Large intestine (tissue), 3 donors: ENCODE measurements at regions not wholly inside any gene's neighbourhood (a gene's known extent, or its start where the extent isn't known, plus 50 kb on each side); places are given as distances from the start of the nearest gene placed in this dataset.
"Not testable (repeated sequence)": the region's sequence is repeated elsewhere in the genome, so short reads cannot be mapped to it uniquely, and the experiment has no call there.

ENCODE experiments used
- DNase-seq, 2 donors: peaks; one replicate each; pipeline versions ENCODE4 v3.0.0 to v3.0.0-alpha.2; 2013
- H3K27ac ChIP-seq: one replicate; pipeline ENCODE4 v1.5.1; 2013; ENCODE audit warnings: low read length
- H3K27me3 ChIP-seq: 2 replicates; pipeline ENCODE4 v1.6.1; 2013; ENCODE audit warnings: low read length; ENCODE audit not compliant: control insufficient read depth, insufficient read depth
- H3K36me3 ChIP-seq: 2 replicates; pipeline ENCODE4 v1.6.1; 2013; ENCODE audit warnings: low read length; ENCODE audit not compliant: control insufficient read depth, insufficient read depth
- H3K4me1 ChIP-seq: one replicate; pipeline ENCODE4 v1.6.1; 2013; ENCODE audit warnings: low read length; ENCODE audit not compliant: control insufficient read depth, insufficient read depth
- H3K4me3 ChIP-seq: one replicate; pipeline ENCODE4 v1.5.1; 2013; ENCODE audit warnings: low read length
- H3K9me3 ChIP-seq: one replicate; pipeline ENCODE4 v1.6.1; 2013; ENCODE audit warnings: mild to moderate bottlenecking, low read depth, low read length, moderate library complexity; ENCODE audit not compliant: control insufficient read depth
- WGBS: methylation state at CpG from one replicate; pipeline ENCODE4 v1.1.5; 2013; ENCODE audit warnings: low lambda C conversion rate; ENCODE audit not compliant: insufficient coverage; 5-methylcytosine and 5-hydroxymethylcytosine counted together

- not testable (repeated sequence) for H3K27ac ChIP-seq, H3K9me3 ChIP-seq, H3K36me3 ChIP-seq, DNase-seq, H3K4me3 ChIP-seq, H3K27me3 ChIP-seq
- WGBS = no CpG with 5 or more reads among the region's 20 CpGs
- peaks cover 26% of the 10 kb centered on the region for H3K4me1 ChIP-seq
Observed at GRCh38 chr2:16235291-16235690, 294.9 kb downstream of the MYCN start.

GRCh38 chr2:16228951-16229350, 288.6 kb downstream of the MYCN start:
- Histone ChIP-seq H3K9me3 (no peaks in the 10 kb centered on the region), H3K4me3 (no peak overlapping the region), H3K27ac (no peak overlapping the region), H3K36me3 (no peaks in the 10 kb centered on the region), H3K27me3 (no peaks in the 10 kb centered on the region), H3K4me1 (no peaks in the 10 kb centered on the region)
- WGBS = 92% methylated on average over 2 of the region's 6 CpGs
- DNase-seq = no peak

GRCh38 chr2:16228471-16228870, 288.1 kb downstream of the MYCN start:
- H3K36me3 ChIP-seq = no peaks in the 10 kb centered on the region
- DNase-seq = no peak
- WGBS = no CpG with 5 or more reads among the region's 7 CpGs

GRCh38 chr2:16227811-16228462, 287.6 kb downstream of the MYCN start:
- DNase-seq = no peak
- Histone ChIP-seq H3K4me3 (no peak overlapping the region), H3K36me3 (no peaks in the 10 kb centered on the region), H3K9me3 (no peaks in the 10 kb centered on the region), H3K27ac (no peak overlapping the region), H3K27me3 (no peaks in the 10 kb centered on the region), H3K4me1 (no peaks in the 10 kb centered on the region)
- 91% methylated on average over 5 of the region's 17 CpGs for WGBS

More at GRCh38 chr2:16228471-16228870, 288.1 kb downstream of the MYCN start:
- H3K4me3 ChIP-seq = no peak overlapping the region
- H3K4me1 ChIP-seq = no peaks in the 10 kb centered on the region
- H3K27ac ChIP-seq = no peak overlapping the region
- no peaks in the 10 kb centered on the region for H3K27me3 ChIP-seq
- H3K9me3 ChIP-seq = no peaks in the 10 kb centered on the region

GRCh38 chr2:16226943-16227664, 286.8 kb downstream of the MYCN start:
- H3K27ac ChIP-seq = no peak overlapping the region
- no peaks in the 10 kb centered on the region for H3K36me3 ChIP-seq
- no CpG with 5 or more reads among the region's 21 CpGs for WGBS
- H3K4me3 ChIP-seq = no peak overlapping the region
- H3K9me3 ChIP-seq = no peaks in the 10 kb centered on the region
- no peaks in the 10 kb centered on the region for H3K27me3 ChIP-seq
- DNase-seq = no peak
- H3K4me1 ChIP-seq = no peaks in the 10 kb centered on the region

- no peak overlapping the region for H3K27ac ChIP-seq
- 92% methylated on average over 2 of the region's 3 CpGs for WGBS
- H3K36me3 ChIP-seq = no peaks in the 10 kb centered on the region
- no peaks in the 10 kb centered on the region for H3K9me3 ChIP-seq
- H3K27me3 ChIP-seq = no peaks in the 10 kb centered on the region
- H3K4me1 ChIP-seq = no peaks in the 10 kb centered on the region
- no peak for DNase-seq
- no peak overlapping the region for H3K4me3 ChIP-seq
Observed at GRCh38 chr2:16226381-16226780, 286.0 kb downstream of the MYCN start.

GRCh38 chr2:16225545-16225944, 285.2 kb downstream of the MYCN start:
- no CpG with 5 or more reads among the region's 4 CpGs for WGBS
- Histone ChIP-seq H3K27me3 (no peaks in the 10 kb centered on the region), H3K4me1 (no peaks in the 10 kb centered on the region), H3K36me3 (no peaks in the 10 kb centered on the region), H3K9me3 (no peaks in the 10 kb centered on the region), H3K27ac (no peak overlapping the region), H3K4me3 (no peak overlapping the region)
- DNase-seq = no peak

GRCh38 chr2:16225071-16225470, 284.7 kb downstream of the MYCN start:
- no CpG with 5 or more reads among the region's 6 CpGs for WGBS
- no peak overlapping the region for H3K27ac ChIP-seq
- DNase-seq = no peak
- H3K4me3 ChIP-seq = no peak overlapping the region
- H3K27me3 ChIP-seq = no peaks in the 10 kb centered on the region
- H3K36me3 ChIP-seq = no peaks in the 10 kb centered on the region
- H3K9me3 ChIP-seq = no peaks in the 10 kb centered on the region
- H3K4me1 ChIP-seq = no peaks in the 10 kb centered on the region

- Histone ChIP-seq H3K4me1 (no peaks in the 10 kb centered on the region), H3K4me3 (no peak overlapping the region), H3K27ac (no peak overlapping the region), H3K9me3 (no peaks in the 10 kb centered on the region), H3K36me3 (no peaks in the 10 kb centered on the region), H3K27me3 (no peaks in the 10 kb centered on the region)
- no peak for DNase-seq
- WGBS = no CpG with 5 or more reads among the region's 14 CpGs
Observed at GRCh38 chr2:16224298-16225045, 284.1 kb downstream of the MYCN start.

GRCh38 chr2:16223841-16224177, 283.5 kb downstream of the MYCN start:
- DNase-seq = no peak
- Histone ChIP-seq H3K9me3 (no peaks in the 10 kb centered on the region), H3K4me3 (no peak overlapping the region), H3K4me1 (no peaks in the 10 kb centered on the region), H3K27me3 (no peaks in the 10 kb centered on the region), H3K36me3 (no peaks in the 10 kb centered on the region), H3K27ac (no peak overlapping the region)
- WGBS = no CpG with 5 or more reads among the region's 3 CpGs
